HG03457 (cell line): ENCODE measurements at regions not wholly inside any gene's neighbourhood (a gene's known extent, or its start where the extent isn't known, plus 50 kb on each side); places are given as distances from the start of the nearest gene placed in this dataset.
"Not testable (repeated sequence)": the region's sequence is repeated elsewhere in the genome, so short reads cannot be mapped to it uniquely, and the experiment has no call there.

ENCODE experiments used
- ATAC-seq: cut with Tn5 transposase; IDR thresholded peaks from one replicate; pipeline ENCODE4 v1.9.1; 2021; ENCODE audit warnings: moderate number of reproducible peaks; ENCODE audit not compliant: unreplicated experiment

GRCh38 chr3:195974281-195974680, 65.9 kb upstream of the TNK2 start:
- ATAC-seq = not testable (repeated sequence)

DNA sequence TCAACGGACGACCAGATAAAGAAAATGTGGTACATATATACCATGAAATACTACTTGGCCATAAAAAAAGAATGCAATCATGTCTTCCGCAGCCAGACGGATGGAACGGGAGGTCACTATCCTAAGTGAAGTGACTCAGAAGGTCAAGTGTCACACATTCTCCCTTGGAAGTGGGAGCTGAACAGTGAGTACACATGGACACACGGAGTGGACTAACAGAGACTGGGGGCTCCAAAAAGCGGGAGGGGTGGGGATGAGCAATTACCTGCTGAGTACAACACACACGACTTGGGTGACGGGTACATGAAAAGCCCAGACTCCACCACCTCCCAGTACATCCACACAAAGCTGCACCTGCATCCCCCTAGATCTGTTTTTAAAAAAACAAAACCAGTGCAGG, 62.5 kb upstream of the TNK2 start:
- ATAC-seq = not testable (repeated sequence)

DNA sequence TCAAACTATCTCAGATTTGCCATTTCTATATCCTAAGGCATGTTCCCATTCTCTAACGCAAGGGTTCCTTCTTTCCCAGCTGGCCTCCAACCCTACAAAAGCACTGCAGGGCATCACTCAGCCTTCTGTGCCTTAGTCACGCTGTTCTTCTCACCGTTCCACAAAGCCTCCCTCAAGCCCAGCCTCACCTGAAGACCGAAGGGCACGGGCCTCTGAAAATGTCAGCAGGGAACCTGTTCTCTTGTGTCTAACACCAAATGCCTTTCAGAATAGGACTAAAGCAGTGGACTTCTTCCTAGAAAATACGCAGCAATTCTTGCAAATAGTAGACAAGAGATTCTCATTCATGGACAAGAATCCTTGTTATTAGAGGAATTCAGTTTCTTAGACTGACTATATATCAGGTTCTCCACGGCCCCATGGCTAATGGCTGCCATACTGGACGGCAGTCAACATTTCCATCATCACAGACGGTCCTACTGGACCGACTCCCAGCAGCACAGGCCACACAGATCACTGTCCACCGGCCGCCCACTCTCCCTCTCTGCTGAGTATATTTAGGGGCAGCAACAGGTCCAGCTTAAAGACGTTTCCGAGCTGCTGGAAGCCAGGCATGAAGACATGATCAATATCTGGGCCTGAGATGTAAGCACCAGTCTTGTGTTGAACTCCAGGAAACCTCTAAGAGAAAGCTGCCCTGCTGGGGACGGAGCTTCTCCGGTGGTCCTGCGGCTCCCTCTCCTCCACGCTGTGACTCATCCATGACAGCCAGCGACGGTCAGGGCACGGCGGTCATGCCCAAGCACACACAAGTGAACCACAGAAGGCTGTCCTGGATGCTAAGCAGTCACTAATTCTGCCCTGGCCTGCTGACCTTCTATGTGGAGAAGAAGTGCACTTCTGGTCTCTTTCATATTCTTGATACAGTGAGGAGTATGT, 61.8 kb upstream of the TNK2 start:
- ATAC-seq = not testable (repeated sequence)

GRCh38 chr3:195969341-195969740, 61.0 kb upstream of the TNK2 start:
- not testable (repeated sequence) for ATAC-seq

DNA sequence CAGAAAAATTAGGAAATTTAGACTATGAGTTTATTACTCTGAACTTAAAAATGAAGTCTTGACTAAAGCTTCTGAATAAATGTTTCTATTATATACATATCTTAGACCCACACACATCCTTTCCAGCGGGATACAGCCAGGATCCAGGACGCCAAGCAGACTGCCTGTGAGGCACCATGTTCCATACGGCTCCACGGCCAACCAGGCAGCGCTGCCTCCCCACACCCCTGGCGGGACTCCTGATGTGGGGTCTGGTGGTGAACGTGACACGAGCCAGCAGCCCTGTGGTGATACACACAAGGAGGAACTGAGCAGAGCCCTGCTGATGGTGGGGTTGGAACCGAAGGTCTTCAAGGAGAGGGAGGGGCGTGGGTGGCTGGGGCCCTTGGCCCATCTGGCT, 59.8 kb upstream of the TNK2 start:
- not testable (repeated sequence) for ATAC-seq

DNA sequence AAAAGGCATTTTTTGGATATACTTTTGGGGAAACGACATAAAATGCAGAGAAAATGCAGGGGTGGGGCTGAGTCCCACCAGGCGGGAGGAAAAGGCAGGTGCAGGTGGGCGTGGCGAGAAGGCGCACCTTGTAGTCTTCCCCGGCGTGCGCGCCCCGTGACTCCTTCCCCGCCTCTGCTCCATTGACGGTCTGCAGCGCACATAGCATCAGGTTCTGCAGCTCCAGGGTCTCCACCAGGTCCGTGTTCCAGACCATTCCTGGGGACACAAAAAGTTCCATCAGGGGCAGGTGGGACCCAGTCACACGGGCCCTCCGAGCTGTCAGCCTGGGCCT, 59.0 kb upstream of the TNK2 start:
- not testable (repeated sequence) for ATAC-seq

DNA sequence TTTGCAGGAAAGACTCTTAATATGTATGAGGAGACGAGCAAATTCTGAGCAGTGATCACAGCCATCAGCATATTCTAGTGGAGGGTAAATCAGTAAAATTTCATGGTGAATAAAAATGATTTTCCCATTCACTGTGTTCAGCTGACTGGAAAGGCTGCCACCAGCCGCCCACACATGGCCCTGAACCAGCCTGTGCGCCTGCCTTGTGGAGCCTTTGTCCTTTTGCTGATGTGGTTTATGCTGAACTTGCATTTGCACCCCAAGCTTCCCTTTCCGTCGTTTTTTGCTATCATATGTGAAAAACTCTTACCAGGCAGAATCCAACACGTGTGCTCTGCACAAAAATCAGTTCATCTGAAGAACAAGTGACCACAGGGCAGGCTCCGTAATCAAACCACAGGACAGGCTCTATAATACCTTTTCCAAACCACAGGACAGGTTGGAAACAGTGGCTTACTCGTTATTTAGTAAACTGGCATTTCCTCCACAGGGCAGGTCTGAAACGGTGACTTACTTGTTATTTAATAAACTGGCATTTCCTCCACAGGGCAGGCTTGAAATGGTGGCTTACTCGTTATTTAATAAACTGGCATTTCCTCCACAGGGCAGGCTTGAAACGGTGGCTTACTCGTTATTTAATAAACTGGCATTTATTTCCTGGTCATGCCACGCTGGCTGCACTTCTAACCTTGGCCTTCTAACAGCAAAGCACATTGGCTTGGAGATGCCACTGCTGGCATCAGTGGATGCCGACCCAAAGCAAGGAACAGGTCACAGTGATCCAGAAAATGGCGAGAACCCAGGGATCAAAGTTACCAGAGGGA, 58.4 kb upstream of the TNK2 start:
- ATAC-seq = not testable (repeated sequence)

- not testable (repeated sequence) for ATAC-seq
Observed at GRCh38 chr3:195965217-195965616, 56.9 kb upstream of the TNK2 start.

GRCh38 chr3:195964318-195965107, 56.2 kb upstream of the TNK2 start:
- not testable (repeated sequence) for ATAC-seq

DNA sequence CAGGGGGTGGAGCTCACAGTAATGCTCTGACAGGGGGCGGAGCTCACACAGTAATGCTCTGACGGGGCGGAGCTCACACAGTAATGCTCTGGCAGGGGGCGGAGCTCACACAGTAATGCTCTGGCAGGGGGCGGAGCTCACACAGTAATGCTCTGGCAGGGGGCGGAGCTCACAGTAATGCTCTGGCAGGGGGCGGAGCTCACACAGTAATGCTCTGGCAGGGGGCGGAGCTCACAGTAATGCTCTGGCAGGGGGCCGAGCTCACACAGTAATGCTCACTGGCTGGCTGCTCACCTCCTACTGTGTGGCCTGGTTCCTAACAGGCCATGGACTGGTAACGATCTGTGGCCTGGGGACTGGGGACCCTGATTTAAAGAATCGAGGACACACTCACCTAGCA, 53.9 kb upstream of the TNK2 start:
- ATAC-seq = not testable (repeated sequence)

DNA sequence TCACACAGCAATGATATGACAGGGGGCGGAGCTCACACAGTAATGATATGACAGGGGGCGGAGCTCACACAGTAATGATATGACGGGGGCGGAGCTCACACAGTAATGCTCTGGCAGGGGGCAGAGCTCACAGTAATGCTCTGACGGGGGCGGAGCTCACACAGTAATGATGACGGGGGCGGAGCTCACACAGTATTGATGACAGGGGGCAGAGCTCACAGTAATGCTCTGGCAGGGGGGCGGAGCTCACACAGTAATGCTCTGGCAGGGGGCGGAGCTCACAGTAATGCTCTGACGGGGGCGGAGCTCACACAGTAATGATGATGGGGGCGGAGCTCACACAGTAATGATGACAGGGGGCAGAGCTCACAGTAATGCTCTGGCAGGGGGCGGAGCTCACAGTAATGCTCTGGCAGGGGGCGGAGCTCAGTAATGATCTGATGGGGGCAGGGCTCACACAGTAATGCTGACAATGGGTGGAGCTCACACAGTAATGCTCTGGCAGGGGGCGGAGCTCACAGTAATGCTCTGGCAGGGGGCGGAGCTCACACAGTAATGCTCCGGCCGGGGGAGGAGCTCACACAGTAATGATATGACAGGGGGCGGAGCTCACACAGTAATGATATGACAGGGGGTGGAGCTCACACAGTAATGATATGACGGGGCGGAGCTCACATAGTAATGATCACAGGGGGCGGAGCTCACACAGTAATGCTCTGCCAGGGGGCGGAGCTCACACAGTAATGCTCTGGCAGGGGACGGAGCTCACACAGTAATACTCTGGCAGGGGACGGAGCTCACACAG, 52.8 kb upstream of the TNK2 start:
- not testable (repeated sequence) for ATAC-seq

DNA sequence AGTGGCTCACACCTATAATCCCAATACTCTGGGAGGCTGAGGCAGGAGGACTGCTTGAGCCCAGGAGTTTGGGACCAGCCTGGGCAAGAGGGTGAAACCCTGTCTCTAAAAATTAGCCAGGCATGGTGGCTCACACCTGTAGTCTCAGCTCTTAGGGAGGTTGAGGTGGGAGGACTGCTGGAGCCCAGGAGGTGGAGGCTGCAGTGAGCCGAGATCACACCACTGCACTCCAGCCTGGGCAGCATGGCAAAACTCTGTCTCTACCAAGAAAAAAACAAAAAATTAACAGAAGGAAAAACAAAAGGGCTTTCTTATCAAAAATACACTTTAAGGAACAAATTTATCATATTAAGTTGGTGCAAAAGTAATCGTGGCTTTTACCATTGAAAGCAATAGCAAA, 51.8 kb upstream of the TNK2 start:
- not testable (repeated sequence) for ATAC-seq

- ATAC-seq = not testable (repeated sequence)
Observed at GRCh38 chr3:195959367-195960157, 51.2 kb upstream of the TNK2 start.

GRCh38 chr3:195958736-195959135, 50.4 kb upstream of the TNK2 start:
- ATAC-seq = not testable (repeated sequence)
